Activated naive CD4-positive, alpha-beta T cell treated with anti-CD3 and anti-CD28 coated beads for 36 hours (primary cell): ENCODE measurements at regions not wholly inside any gene's neighbourhood (a gene's known extent, or its start where the extent isn't known, plus 50 kb on each side); places are given as distances from the start of the nearest gene placed in this dataset.

Experiments
- CTCF ChIA-PET: fragments of 350-600 bp; sonication (Branson Sonifier 250); formaldehyde crosslinking; loops from one replicate; lab custom pipeline; 2021; ENCODE audit warnings: antibody characterized with exemption; lab: Charles Lee
- DNase-seq: peaks from one replicate; pipeline ENCODE4 v3.0.0-alpha.2; 2020
- H3K27ac Mint-ChIP-seq: one replicate; pipeline ENCODE4 v1.8.0; 2021; ENCODE audit warnings: mild to moderate bottlenecking, mixed read lengths
- H3K27me3 Mint-ChIP-seq: one replicate; pipeline ENCODE4 v1.8.0; 2021; ENCODE audit warnings: low read depth, mixed read lengths
- H3K36me3 Mint-ChIP-seq: one replicate; pipeline ENCODE4 v1.8.0; 2021; ENCODE audit warnings: low read depth, mixed read lengths
- H3K4me1 Mint-ChIP-seq: one replicate; pipeline ENCODE4 v1.8.0; 2021; ENCODE audit warnings: low read depth, mixed read lengths
- H3K4me3 Mint-ChIP-seq: one replicate; pipeline ENCODE4 v1.8.0; 2021; ENCODE audit warnings: mild to moderate bottlenecking, moderate library complexity, mixed read lengths
- H3K9me3 Mint-ChIP-seq: one replicate; pipeline ENCODE4 v1.8.0; 2021; ENCODE audit warnings: mixed read lengths
- intact Hi-C: fragments of 100-400 bp; cut with micrococcal nuclease; formaldehyde crosslinking; loops from one replicate; pipeline ENCODE4 v1.15.1; 2023

- intact Hi-C loops: no loop called here
- no peaks in the 10 kb centered on the region for H3K4me1 Mint-ChIP-seq
- CTCF ChIA-PET: interaction anchor here (0.9 to 1.3 kb wide), 2 partner anchors 11 to 153 kb away, joined by 3 read pairs; no protein-coding TSS in a partner anchor
- no peak overlapping the region for H3K4me3 Mint-ChIP-seq
- no peaks in the 10 kb centered on the region for H3K36me3 Mint-ChIP-seq
- H3K27ac Mint-ChIP-seq: no peak overlapping the region
- H3K9me3 Mint-ChIP-seq: no peaks in the 10 kb centered on the region
- no peaks in the 10 kb centered on the region for H3K27me3 Mint-ChIP-seq
- DNase-seq: no peak
These were observed 92.3 kb upstream of the BEND6 start for GRCh38 chr6:56862415-56863175.

- Mint-ChIP-seq H3K27ac (no peak overlapping the region), H3K4me1 (no peaks in the 10 kb centered on the region), H3K9me3 (no peaks in the 10 kb centered on the region), H3K4me3 (no peak overlapping the region), H3K27me3 (peaks cover 5% of the 10 kb centered on the region), H3K36me3 (no peaks in the 10 kb centered on the region)
- CTCF ChIA-PET: interaction anchor here (0.7 to 1.6 kb wide), 2 partner anchors 8 to 9 kb away, joined by 3 to 4 read pairs; no protein-coding TSS in a partner anchor
- DNase-seq: no peak
- intact Hi-C loops: no loop called here
These were observed 94.4 kb upstream of the BEND6 start for GRCh38 chr6:56860475-56860874.

GRCh38 chr6:56856036-56856580, 98.8 kb upstream of the BEND6 start:
- no peak overlapping the region for H3K27ac Mint-ChIP-seq
- H3K36me3 Mint-ChIP-seq: no peaks in the 10 kb centered on the region
- peaks cover 18% of the 10 kb centered on the region for H3K27me3 Mint-ChIP-seq
- H3K4me1 Mint-ChIP-seq: peaks cover 14% of the 10 kb centered on the region
- no peak overlapping the region for H3K4me3 Mint-ChIP-seq
- CTCF ChIA-PET: no interaction called here
- H3K9me3 Mint-ChIP-seq: no peaks in the 10 kb centered on the region
- intact Hi-C loops: no loop called here
- no peak for DNase-seq

GRCh38 chr6:56854086-56854485, 100.8 kb upstream of the BEND6 start:
- H3K36me3 Mint-ChIP-seq: no peaks in the 10 kb centered on the region
- no peaks in the 10 kb centered on the region for H3K9me3 Mint-ChIP-seq
- no peak for DNase-seq
- H3K27ac Mint-ChIP-seq: no peak overlapping the region
- peaks cover 21% of the 10 kb centered on the region for H3K4me1 Mint-ChIP-seq
- H3K4me3 Mint-ChIP-seq: no peak overlapping the region
- intact Hi-C loops: no loop called here
- CTCF ChIA-PET: interaction anchor here (0.6 to 4.1 kb wide), 3 partner anchors 47 to 145 kb away, joined by 3 to 40 read pairs (median 3); no protein-coding TSS in a partner anchor
- H3K27me3 Mint-ChIP-seq: peaks cover 37% of the 10 kb centered on the region

- Mint-ChIP-seq H3K4me1 (peaks cover 21% of the 10 kb centered on the region), H3K9me3 (no peaks in the 10 kb centered on the region), H3K4me3 (no peak overlapping the region), H3K36me3 (no peaks in the 10 kb centered on the region), H3K27ac (no peak overlapping the region), H3K27me3 (peaks cover 37% of the 10 kb centered on the region)
- CTCF ChIA-PET: interaction anchor here (0.6 to 4.1 kb wide), 4 partner anchors 47 to 144 kb away, joined by 3 to 40 read pairs (median 8); no protein-coding TSS in a partner anchor
- DNase-seq: no peak
- intact Hi-C loops: loop anchor here (2.0 kb wide), 1 partner anchor 33 kb away; no protein-coding TSS in a partner anchor
These were observed 101.4 kb upstream of the BEND6 start for GRCh38 chr6:56853541-56853940.

- peaks cover 21% of the 10 kb centered on the region for H3K4me1 Mint-ChIP-seq
- H3K27me3 Mint-ChIP-seq: peaks cover 37% of the 10 kb centered on the region
These were observed 102.5 kb upstream of the BEND6 start for GRCh38 chr6:56852260-56853010.

DNA sequence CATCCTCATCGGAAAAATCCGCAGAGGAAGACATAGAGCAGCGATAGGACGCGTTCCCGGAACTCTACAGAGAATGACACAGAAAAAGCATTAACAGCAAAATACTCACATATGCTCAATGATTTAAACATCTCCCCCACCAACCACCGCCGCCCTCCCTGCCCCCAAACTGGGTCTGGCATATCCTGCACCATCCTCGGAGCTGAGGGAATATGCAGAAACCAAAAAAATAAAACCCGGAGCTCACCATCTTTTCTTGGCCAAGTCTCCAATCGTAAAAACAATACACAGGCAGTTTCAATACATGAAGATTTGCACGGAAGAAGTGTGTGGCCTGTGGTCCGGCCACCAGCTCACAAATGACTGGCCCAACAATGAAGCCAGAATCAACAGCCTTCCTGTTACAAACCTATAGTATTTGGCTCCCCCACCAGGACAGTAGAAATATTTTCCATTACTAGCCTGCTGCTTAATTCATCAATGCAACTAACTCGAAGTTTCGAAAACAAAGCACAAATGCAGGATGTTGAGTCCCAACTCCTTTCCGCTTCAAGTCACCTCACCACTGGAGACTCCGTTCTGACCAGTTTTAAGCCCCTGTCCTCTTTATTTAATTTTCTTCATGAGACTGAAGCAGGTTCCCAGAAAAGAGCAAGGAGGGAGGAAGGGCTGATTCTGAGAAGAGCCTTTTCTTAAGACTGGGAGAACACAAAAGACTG, 103.2 kb upstream of the BEND6 start:
- intact Hi-C loops: loop anchor here (1.0 to 2.0 kb wide), 6 partner anchors 35 to 492 kb away; partner anchors contain the start of gene BEND6
- H3K27me3 Mint-ChIP-seq: peaks cover 38% of the 10 kb centered on the region
- H3K27ac Mint-ChIP-seq: no peak overlapping the region
- H3K4me3 Mint-ChIP-seq: peak overlapping the region; percentile 67
- no peaks in the 10 kb centered on the region for H3K9me3 Mint-ChIP-seq
- peaks cover 21% of the 10 kb centered on the region for H3K4me1 Mint-ChIP-seq
- CTCF ChIA-PET: interaction anchor here (0.7 to 4.1 kb wide), 18 partner anchors 8 to 258 kb away, joined by 3 to 40 read pairs (median 4); no protein-coding TSS in a partner anchor
- H3K36me3 Mint-ChIP-seq: no peaks in the 10 kb centered on the region
- peak; percentile 43 for DNase-seq

More at GRCh38 chr6:56852260-56853010, 102.5 kb upstream of the BEND6 start:
- H3K9me3 Mint-ChIP-seq: no peaks in the 10 kb centered on the region
- CTCF ChIA-PET: interaction anchor here (0.5 to 4.1 kb wide), 16 partner anchors 8 to 259 kb away, joined by 3 to 40 read pairs (median 3); no protein-coding TSS in a partner anchor
- H3K27ac Mint-ChIP-seq: no peak overlapping the region
- no peaks in the 10 kb centered on the region for H3K36me3 Mint-ChIP-seq
- no peak overlapping the region for H3K4me3 Mint-ChIP-seq
- intact Hi-C loops: loop anchor here (2.0 kb wide), 1 partner anchor 34 kb away; no protein-coding TSS in a partner anchor
- DNase-seq: no peak

- Mint-ChIP-seq H3K4me3 (peak overlapping the region; percentile 67), H3K27ac (no peak overlapping the region), H3K27me3 (peaks cover 37% of the 10 kb centered on the region), H3K9me3 (no peaks in the 10 kb centered on the region), H3K36me3 (no peaks in the 10 kb centered on the region), H3K4me1 (peaks cover 21% of the 10 kb centered on the region)
- DNase-seq: no peak
- intact Hi-C loops: loop anchor here (1.0 to 2.0 kb wide), 5 partner anchors 104 to 492 kb away; partner anchors contain the start of gene BEND6
- CTCF ChIA-PET: interaction anchor here (0.6 to 4.1 kb wide), 15 partner anchors 9 to 1349 kb away, joined by 3 to 40 read pairs (median 4); no protein-coding TSS in a partner anchor
These were observed 103.8 kb upstream of the BEND6 start for GRCh38 chr6:56851074-56851473.

DNA sequence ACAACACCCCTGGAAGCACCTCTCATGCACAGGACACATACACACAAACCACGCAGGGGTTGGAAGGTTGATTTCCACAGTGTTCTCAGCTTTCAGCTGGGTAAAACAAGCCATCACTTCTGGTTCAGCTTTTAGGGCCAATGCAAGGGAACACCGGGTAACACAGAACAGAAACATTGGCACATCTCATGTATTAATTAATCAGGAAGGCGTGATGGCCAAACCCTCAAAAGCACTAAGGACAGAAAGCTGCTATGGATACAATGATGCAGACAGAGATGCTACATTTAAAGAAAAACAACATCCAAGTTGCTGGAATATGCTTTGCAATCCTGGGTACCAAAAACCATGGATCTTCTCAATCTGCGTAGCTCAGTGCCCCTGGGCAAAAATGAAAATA, 104.3 kb upstream of the BEND6 start:
- CTCF ChIA-PET: interaction anchor here (0.6 to 4.1 kb wide), 11 partner anchors 10 to 1348 kb away, joined by 3 to 40 read pairs (median 4); no protein-coding TSS in a partner anchor
- H3K36me3 Mint-ChIP-seq: no peaks in the 10 kb centered on the region
- intact Hi-C loops: loop anchor here (1.0 to 2.0 kb wide), 5 partner anchors 104 to 491 kb away; partner anchors contain the start of gene BEND6
- H3K27me3 Mint-ChIP-seq: peaks cover 34% of the 10 kb centered on the region
- H3K27ac Mint-ChIP-seq: no peak overlapping the region
- no peaks in the 10 kb centered on the region for H3K9me3 Mint-ChIP-seq
- DNase-seq: no peak
- H3K4me1 Mint-ChIP-seq: peaks cover 21% of the 10 kb centered on the region
- H3K4me3 Mint-ChIP-seq: no peak overlapping the region

GRCh38 chr6:56849896-56850295, 105.0 kb upstream of the BEND6 start:
- H3K4me3 Mint-ChIP-seq: no peak overlapping the region
- no peak overlapping the region for H3K27ac Mint-ChIP-seq
- no peaks in the 10 kb centered on the region for H3K9me3 Mint-ChIP-seq
- peaks cover 34% of the 10 kb centered on the region for H3K27me3 Mint-ChIP-seq
- peaks cover 21% of the 10 kb centered on the region for H3K4me1 Mint-ChIP-seq
- intact Hi-C loops: loop anchor here (2.0 kb wide), 1 partner anchor 105 kb away; the partner anchor contains the start of gene BEND6
- H3K36me3 Mint-ChIP-seq: no peaks in the 10 kb centered on the region
- CTCF ChIA-PET: no interaction called here
- DNase-seq: no peak

- no peaks in the 10 kb centered on the region for H3K9me3 Mint-ChIP-seq
- intact Hi-C loops: no loop called here
- DNase-seq: no peak
- peaks cover 21% of the 10 kb centered on the region for H3K4me1 Mint-ChIP-seq
- CTCF ChIA-PET: interaction anchor here (4.3 kb wide), 1 partner anchor 138 kb away, joined by 17 read pairs; no protein-coding TSS in a partner anchor
- H3K36me3 Mint-ChIP-seq: no peaks in the 10 kb centered on the region
- no peak overlapping the region for H3K4me3 Mint-ChIP-seq
- H3K27ac Mint-ChIP-seq: no peak overlapping the region
- peaks cover 36% of the 10 kb centered on the region for H3K27me3 Mint-ChIP-seq
These were observed 106.8 kb upstream of the BEND6 start for GRCh38 chr6:56848105-56848504.
